HS-27A (cell line): ENCODE measurements at regions not wholly inside any gene's neighbourhood (a gene's known extent, or its start where the extent isn't known, plus 50 kb on each side); places are given as distances from the start of the nearest gene placed in this dataset.
"Not testable (repeated sequence)": the region's sequence is repeated elsewhere in the genome, so short reads cannot be mapped to it uniquely, and the experiment has no call there.

Experiments
- DNase-seq: peaks from one replicate; pipeline ENCODE4 v3.0.0-alpha.2; 2012; ENCODE audit warnings: low read depth, missing footprints

- DNase-seq = no peak
Measured at GRCh38 chr9:21533597-21533996, 51.5 kb upstream of the IFNE start.

- DNase-seq = no peak
Measured at GRCh38 chr9:21535396-21535795, 53.3 kb upstream of the IFNE start.

GRCh38 chr9:21542787-21543186, 60.7 kb upstream of the IFNE start:
- DNase-seq = no peak

- no peak for DNase-seq
Measured at GRCh38 chr9:21543187-21543586, 61.1 kb upstream of the IFNE start.

- not testable (repeated sequence) for DNase-seq
Measured at GRCh38 chr9:21543816-21544215, 61.7 kb upstream of the IFNE start.

- DNase-seq = no peak
Measured at GRCh38 chr9:21546949-21547348, 64.8 kb upstream of the IFNE start.

GRCh38 chr9:21549251-21549765, 67.2 kb upstream of the IFNE start:
- peak; percentile 77 for DNase-seq

GRCh38 chr9:21549890-21550289, 67.8 kb upstream of the IFNE start:
- DNase-seq = no peak

- no peak for DNase-seq
Measured at GRCh38 chr9:21550392-21550791, 68.3 kb upstream of the IFNE start.

GRCh38 chr9:21551401-21551800, 69.3 kb upstream of the IFNE start:
- DNase-seq = no peak

GRCh38 chr9:21552244-21553170, 70.4 kb upstream of the IFNE start:
- no peak for DNase-seq

GRCh38 chr9:21553441-21553840, 71.3 kb upstream of the IFNE start:
- no peak for DNase-seq

- no peak for DNase-seq
Measured at GRCh38 chr9:21554813-21555212, 72.7 kb upstream of the IFNE start.

GRCh38 chr9:21555911-21556310, 73.8 kb upstream of the IFNE start:
- no peak for DNase-seq

- DNase-seq = no peak
Measured at GRCh38 chr9:21556581-21557427, 74.7 kb upstream of the IFNE start.

GRCh38 chr9:21557428-21557768, 75.3 kb upstream of the IFNE start:
- DNase-seq = no peak

GRCh38 chr9:21558079-21558478, 76.0 kb upstream of the IFNE start:
- no peak for DNase-seq

- DNase-seq = no peak
Measured at GRCh38 chr9:21558615-21559401, 76.7 kb upstream of the IFNE start.

GRCh38 chr9:21559402-21560280, 77.5 kb upstream of the IFNE start:
- DNase-seq = no peak

- DNase-seq = no peak
Measured at GRCh38 chr9:21560281-21560745, 78.2 kb upstream of the IFNE start.

GRCh38 chr9:21561502-21561901, 79.4 kb upstream of the IFNE start:
- no peak for DNase-seq
